WERI-Rb-1 (cell line): ENCODE measurements at regions not wholly inside any gene's neighbourhood (a gene's known extent, or its start where the extent isn't known, plus 50 kb on each side); places are given as distances from the start of the nearest gene placed in this dataset.

Experiments
- DNase-seq: peaks from one replicate; pipeline ENCODE4 v3.0.0-alpha.2; 2020
- H3K27ac ChIP-seq: fragments of 250-450 bp; sonication (Bioruptor Pico); 2 replicates; pipeline ENCODE4 v1.5.1; 2020; ENCODE audit warnings: mild to moderate bottlenecking, moderate library complexity
- H3K27me3 ChIP-seq: fragments of 250-450 bp; sonication (Bioruptor Pico); 2 replicates; pipeline ENCODE4 v1.5.1; 2021; ENCODE audit warnings: mild to moderate bottlenecking, low read depth, moderate library complexity; ENCODE audit not compliant: insufficient read depth, severe bottlenecking
- H3K36me3 ChIP-seq: fragments of 250-450 bp; sonication (Bioruptor Pico); 2 replicates; pipeline ENCODE4 v1.5.1; 2020; ENCODE audit warnings: mild to moderate bottlenecking, moderate library complexity
- H3K4me3 ChIP-seq: 2 replicates; pipeline ENCODE4 v1.5.1; 2011; ENCODE audit warnings: low read depth, mild to moderate bottlenecking, control low read depth, low read length
- H3K9me3 ChIP-seq: fragments of 250-450 bp; sonication (Bioruptor Pico); 2 replicates; pipeline ENCODE4 v1.5.1; 2021; ENCODE audit warnings: mild to moderate bottlenecking, moderate library complexity; ENCODE audit not compliant: severe bottlenecking
- TF ChIP-seq, protein P1 (sequence below): IDR thresholded peaks from 2 replicates; pipeline ENCODE4 v1.5.1; 2011; ENCODE audit warnings: low read depth, mild to moderate bottlenecking, control low read depth, inconsistent platforms, low read length

DNA sequence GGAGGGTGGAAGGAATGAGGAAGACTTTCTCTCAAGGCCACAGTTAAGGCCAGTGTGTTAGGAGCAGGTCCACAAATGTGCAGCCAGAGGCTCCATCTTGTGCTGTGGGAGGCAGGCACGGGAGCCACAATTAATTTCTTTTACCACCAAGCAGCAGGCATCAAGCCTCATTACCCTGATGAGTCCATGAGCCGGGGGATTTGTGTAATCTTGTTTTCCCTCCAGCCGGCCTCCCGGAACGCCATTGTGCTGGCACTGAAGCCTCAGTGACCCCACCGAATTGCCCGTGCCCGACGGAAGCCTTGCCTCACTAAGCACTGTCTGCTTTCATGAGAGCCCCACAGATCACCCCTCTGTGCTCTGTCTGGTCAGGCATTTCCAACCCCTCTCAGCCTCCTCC lies 154.7 kb upstream of the STX18 start:
- no peaks in the 10 kb centered on the region for H3K36me3 ChIP-seq
- no peak overlapping the region for H3K4me3 ChIP-seq
- peak overlapping the region; percentile 16; the same call in 1 of the 2 replicates for H3K27ac ChIP-seq
- DNase-seq: peak; percentile 88
- TF ChIP-seq, protein P1, sequence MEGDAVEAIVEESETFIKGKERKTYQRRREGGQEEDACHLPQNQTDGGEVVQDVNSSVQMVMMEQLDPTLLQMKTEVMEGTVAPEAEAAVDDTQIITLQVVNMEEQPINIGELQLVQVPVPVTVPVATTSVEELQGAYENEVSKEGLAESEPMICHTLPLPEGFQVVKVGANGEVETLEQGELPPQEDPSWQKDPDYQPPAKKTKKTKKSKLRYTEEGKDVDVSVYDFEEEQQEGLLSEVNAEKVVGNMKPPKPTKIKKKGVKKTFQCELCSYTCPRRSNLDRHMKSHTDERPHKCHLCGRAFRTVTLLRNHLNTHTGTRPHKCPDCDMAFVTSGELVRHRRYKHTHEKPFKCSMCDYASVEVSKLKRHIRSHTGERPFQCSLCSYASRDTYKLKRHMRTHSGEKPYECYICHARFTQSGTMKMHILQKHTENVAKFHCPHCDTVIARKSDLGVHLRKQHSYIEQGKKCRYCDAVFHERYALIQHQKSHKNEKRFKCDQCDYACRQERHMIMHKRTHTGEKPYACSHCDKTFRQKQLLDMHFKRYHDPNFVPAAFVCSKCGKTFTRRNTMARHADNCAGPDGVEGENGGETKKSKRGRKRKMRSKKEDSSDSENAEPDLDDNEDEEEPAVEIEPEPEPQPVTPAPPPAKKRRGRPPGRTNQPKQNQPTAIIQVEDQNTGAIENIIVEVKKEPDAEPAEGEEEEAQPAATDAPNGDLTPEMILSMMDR: no peak
- H3K27me3 ChIP-seq: no peaks in the 10 kb centered on the region
- no peaks in the 10 kb centered on the region for H3K9me3 ChIP-seq

DNA sequence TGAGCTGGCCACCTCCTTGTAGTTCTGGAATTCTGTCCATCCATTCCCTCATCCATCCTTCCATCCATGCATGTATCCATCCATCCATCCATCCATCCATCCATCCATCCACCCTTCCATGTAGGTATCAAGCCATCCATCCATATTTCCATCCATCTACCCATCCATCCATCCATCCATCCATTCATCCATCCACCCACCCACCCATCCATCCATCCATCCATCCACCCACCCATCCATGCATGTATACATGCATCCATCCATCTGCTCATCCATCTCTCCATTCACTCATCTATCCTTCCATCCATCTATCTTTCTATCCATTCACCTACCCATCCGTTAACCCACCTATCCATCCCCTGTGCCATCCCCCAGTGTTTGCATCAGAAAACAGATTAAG lies 153.6 kb upstream of the STX18 start:
- Histone ChIP-seq H3K27ac (no peak overlapping the region), H3K36me3 (no peaks in the 10 kb centered on the region), H3K27me3 (no peaks in the 10 kb centered on the region), H3K9me3 (no peaks in the 10 kb centered on the region), H3K4me3 (no peak overlapping the region)
- TF ChIP-seq, protein P1: no peak
- DNase-seq: no peak

GRCh38 chr4:4694827-4695226 lies 153.0 kb upstream of the STX18 start:
- no peaks in the 10 kb centered on the region for H3K27me3 ChIP-seq
- no peak overlapping the region for H3K27ac ChIP-seq
- no peak for DNase-seq
- H3K4me3 ChIP-seq: no peak overlapping the region
- H3K36me3 ChIP-seq: no peaks in the 10 kb centered on the region
- H3K9me3 ChIP-seq: no peaks in the 10 kb centered on the region
- TF ChIP-seq, protein P1: no peak

GRCh38 chr4:4694296-4694772 lies 152.5 kb upstream of the STX18 start:
- no peaks in the 10 kb centered on the region for H3K27me3 ChIP-seq
- H3K4me3 ChIP-seq: no peak overlapping the region
- no peaks in the 10 kb centered on the region for H3K36me3 ChIP-seq
- TF ChIP-seq, protein P1: peak; percentile 72
- H3K9me3 ChIP-seq: no peaks in the 10 kb centered on the region
- peak; percentile 30 for DNase-seq
- H3K27ac ChIP-seq: no peak overlapping the region

- TF ChIP-seq, protein P1: no peak
- no peaks in the 10 kb centered on the region for H3K36me3 ChIP-seq
- no peaks in the 10 kb centered on the region for H3K9me3 ChIP-seq
- DNase-seq: no peak
- no peak overlapping the region for H3K27ac ChIP-seq
- H3K27me3 ChIP-seq: no peaks in the 10 kb centered on the region
- no peak overlapping the region for H3K4me3 ChIP-seq
Measured at GRCh38 chr4:4693755-4694295, 152.0 kb upstream of the STX18 start.

GRCh38 chr4:4693258-4693657 lies 151.4 kb upstream of the STX18 start:
- Histone ChIP-seq H3K36me3 (no peaks in the 10 kb centered on the region), H3K4me3 (no peak overlapping the region), H3K27ac (no peak overlapping the region), H3K9me3 (no peaks in the 10 kb centered on the region), H3K27me3 (no peaks in the 10 kb centered on the region)
- TF ChIP-seq, protein P1: no peak
- no peak for DNase-seq
